B cell (primary cell): ENCODE measurements at regions not wholly inside any gene's neighbourhood (a gene's known extent, or its start where the extent isn't known, plus 50 kb on each side); places are given as distances from the start of the nearest gene placed in this dataset.

Experiments used
- ATAC-seq: fragments of 200-7000 bp; cut with Tn5 transposase; one replicate; pipeline ENCODE4 v1.10.0; 2021; ENCODE audit warnings: low read depth, mild to moderate bottlenecking, moderate number of reproducible peaks, moderate library complexity
- CTCF ChIA-PET: fragments of 350-600 bp; sonication (Branson Sonifier 250); formaldehyde crosslinking; loops from one replicate; lab custom pipeline; 2021; ENCODE audit warnings: antibody characterized with exemption, inconsistent platforms; lab: Charles Lee
- POLR2A ChIA-PET: fragments of 350-600 bp; sonication (Branson Sonifier 250); formaldehyde crosslinking; loops from one replicate; lab custom pipeline; 2021; ENCODE audit warnings: antibody characterized with exemption; lab: Charles Lee
- DNase-seq: peaks from one replicate; pipeline ENCODE4 v3.0.0; 2013
- H2AFZ ChIP-seq: 2 replicates; pipeline ENCODE4 v1.6.1; 2012; ENCODE audit warnings: mild to moderate bottlenecking, low read depth, low read length; ENCODE audit not compliant: insufficient read depth, poor library complexity, severe bottlenecking
- H3K27ac ChIP-seq, 2 donors: 1 replicate in 1 of 2; 2 replicates in 1 of 2; pipeline ENCODE4 v1.5.1; 2012 to 2013; ENCODE audit warnings: low read length in 2 of 2, mild to moderate bottlenecking in 2 of 2, moderate library complexity in 1 of 2
- H3K27me3 ChIP-seq, 4 experiments: fragments of 200-600 bp in 1 of 4; sonication (generic) in 1 of 4; replicated peaks in 1 of 4; 1 replicate in 2 of 4; 2 replicates in 2 of 4; pipeline versions ENCODE4 v1.6.1 to v1.7.0; 2013 to 2016; ENCODE audit warnings: low read length in 3 of 4, mild to moderate bottlenecking in 2 of 4, mixed read lengths in 1 of 4, moderate library complexity in 1 of 4; ENCODE audit not compliant: insufficient read depth in 4 of 4, control insufficient read depth in 3 of 4; ENCODE audit errors: control extremely low read depth in 1 of 4
- H3K36me3 ChIP-seq, 2 experiments: replicated peaks in 1 of 2; 1 replicate in 1 of 2; 2 replicates in 1 of 2; pipeline versions ENCODE4 v1.6.1 to v1.7.1; 2013; ENCODE audit warnings: low read length in 1 of 2; ENCODE audit not compliant: insufficient read depth in 2 of 2, control insufficient read depth in 1 of 2; ENCODE audit errors: control extremely low read depth in 1 of 2, extremely low read depth in 1 of 2
- H3K4me1 ChIP-seq, 2 donors: fragments of 200-600 bp in 1 of 2; sonication (generic) in 1 of 2; 1 replicate in 1 of 2; 2 replicates in 1 of 2; pipeline versions ENCODE4 v1.5.1 to v1.6.1; 2013 to 2017; ENCODE audit warnings: low read length in 2 of 2; ENCODE audit not compliant: control insufficient read depth in 2 of 2, insufficient read depth in 2 of 2
- H3K4me2 ChIP-seq: replicated peaks from 2 replicates; pipeline ENCODE3; 2012; ENCODE audit warnings: mild to moderate bottlenecking, low read depth, low read length; ENCODE audit not compliant: poor library complexity, severe bottlenecking
- H3K4me3 ChIP-seq, 5 experiments: fragments of 200-600 bp in 1 of 5; sonication (generic) in 1 of 5; 1 replicate in 3 of 5; 2 replicates in 2 of 5; pipeline versions ENCODE4 v1.5.1 to v1.7.0; 2011 to 2016; ENCODE audit warnings: low read length in 4 of 5, mild to moderate bottlenecking in 4 of 5, low read depth in 2 of 5, control low read depth in 1 of 5, moderate library complexity in 1 of 5; ENCODE audit not compliant: insufficient read depth in 1 of 5; ENCODE audit errors: control extremely low read depth in 1 of 5, extremely low read depth in 1 of 5
- H3K79me2 ChIP-seq: fragments of 200-600 bp; sonication (generic); one replicate; pipeline ENCODE4 v1.6.0; 2016; ENCODE audit warnings: low read length; ENCODE audit not compliant: control insufficient read depth, insufficient read depth
- H3K9ac ChIP-seq: fragments of 200-600 bp; sonication (generic); 2 replicates; pipeline ENCODE4 v1.6.1; 2017; ENCODE audit warnings: mild to moderate bottlenecking, low read length, moderate library complexity
- H3K9me3 ChIP-seq, 3 donors: one replicate each; pipeline versions ENCODE4 v1.6.1 to v1.7.1; 2013; ENCODE audit warnings: low read length in 2 of 3; ENCODE audit not compliant: control insufficient read depth in 2 of 3, insufficient read depth in 1 of 3; ENCODE audit errors: control extremely low read depth in 1 of 3
- H4K20me1 ChIP-seq: 2 replicates; pipeline ENCODE4 v1.6.0; 2012; ENCODE audit warnings: mild to moderate bottlenecking, low read length; ENCODE audit not compliant: insufficient read depth, control insufficient read depth, poor library complexity, severe bottlenecking
- H3K27ac Mint-ChIP-seq: one replicate; pipeline ENCODE4 v1.8.0; 2021; ENCODE audit warnings: mixed read lengths
- H3K27me3 Mint-ChIP-seq: one replicate; pipeline ENCODE4 v1.8.0; 2021; ENCODE audit warnings: mixed read lengths
- H3K4me1 Mint-ChIP-seq: one replicate; pipeline ENCODE4 v1.8.0; 2021; ENCODE audit warnings: mixed read lengths
- H3K4me3 Mint-ChIP-seq: one replicate; pipeline ENCODE4 v1.8.0; 2021; ENCODE audit warnings: mixed read lengths
- H3K9me3 Mint-ChIP-seq: one replicate; pipeline ENCODE4 v1.8.0; 2022; ENCODE audit warnings: mixed read lengths; ENCODE audit not compliant: insufficient read depth
- CTCF ChIP-seq: fragments of 200-600 bp; IDR thresholded peaks from one replicate; pipeline ENCODE4 v1.8.0; 2022; ENCODE audit warnings: antibody characterized with exemption, mild to moderate bottlenecking
- EZH2 ChIP-seq: IDR thresholded peaks from 2 replicates; pipeline ENCODE4 v1.6.1; 2012; ENCODE audit warnings: borderline replicate concordance, low read depth, mild to moderate bottlenecking, moderate library complexity, low read length; ENCODE audit not compliant: insufficient read depth, poor library complexity, severe bottlenecking
- WGBS: methylation state at CpG from one replicate; pipeline ENCODE4 v1.1.5; 2013; ENCODE audit warnings: missing lambda C conversion rate; ENCODE audit not compliant: insufficient coverage; 5-methylcytosine and 5-hydroxymethylcytosine counted together
- intact Hi-C: fragments of 100-400 bp; cut with micrococcal nuclease; formaldehyde crosslinking; loops from one replicate; pipeline ENCODE4 v1.10.0; 2022

GRCh38 chr3:30161375-30161774, 445.0 kb upstream of the TGFBR2 start:
- H3K27ac Mint-ChIP-seq: no peak overlapping the region
- CTCF ChIA-PET: no interaction called here

GRCh38 chr3:30162579-30162978, 443.8 kb upstream of the TGFBR2 start:
- TF ChIP-seq EZH2: no peak
- TF ChIP-seq CTCF: no peak
- no peak overlapping the region for H2AFZ ChIP-seq
- H3K36me3 ChIP-seq: no peaks in the 10 kb centered on the region
- no peak overlapping the region for H3K9ac ChIP-seq
- no peaks in the 10 kb centered on the region for H3K4me1 Mint-ChIP-seq
- H3K9me3 ChIP-seq: peaks cover 0 to 7% (median 0%) of the 10 kb centered on the region in 3 donors
- ATAC-seq (no peak), DNase-seq (no peak)
- H4K20me1 ChIP-seq: no peaks in the 10 kb centered on the region
- H3K27ac Mint-ChIP-seq: no peak overlapping the region
- H3K27ac ChIP-seq: no peak overlapping the region
- H3K27me3 Mint-ChIP-seq: no peaks in the 10 kb centered on the region
- 80% methylated on average over 1 of the region's 3 CpGs for WGBS
- H3K4me3 ChIP-seq: no peak overlapping the region
- H3K4me3 Mint-ChIP-seq: no peak overlapping the region
- H3K4me1 ChIP-seq: no peaks in the 10 kb centered on the region
- no peaks in the 10 kb centered on the region for H3K79me2 ChIP-seq
- H3K9me3 Mint-ChIP-seq: no peaks in the 10 kb centered on the region
- intact Hi-C loops: no loop called here
- POLR2A ChIA-PET: no interaction called here
- CTCF ChIA-PET: interaction anchor here (1.2 kb wide), 1 partner anchor 13 kb away, joined by 3 read pairs; no protein-coding TSS in a partner anchor
- H3K4me2 ChIP-seq: no peak overlapping the region
- H3K27me3 ChIP-seq: no peaks in the 10 kb centered on the region

More at GRCh38 chr3:30161375-30161774, 445.0 kb upstream of the TGFBR2 start:
- TF ChIP-seq EZH2 (no peak), CTCF (no peak)
- Mint-ChIP-seq H3K4me1 (no peaks in the 10 kb centered on the region), H3K9me3 (no peaks in the 10 kb centered on the region), H3K27me3 (no peaks in the 10 kb centered on the region), H3K4me3 (no peak overlapping the region)
- no peaks in the 10 kb centered on the region for H3K36me3 ChIP-seq
- peaks cover 0 to 7% (median 0%) of the 10 kb centered on the region in 3 donors for H3K9me3 ChIP-seq
- intact Hi-C loops: no loop called here
- H3K27ac ChIP-seq: no peak overlapping the region
- no peak overlapping the region for H3K9ac ChIP-seq
- H3K27me3 ChIP-seq: no peaks in the 10 kb centered on the region
- H3K4me3 ChIP-seq: no peak overlapping the region
- 58% methylated on average over 2 of the region's 6 CpGs for WGBS
- ATAC-seq (no peak), DNase-seq (no peak)
- no peaks in the 10 kb centered on the region for H4K20me1 ChIP-seq
- no peaks in the 10 kb centered on the region for H3K79me2 ChIP-seq
- H3K4me1 ChIP-seq: no peaks in the 10 kb centered on the region
- no peak overlapping the region for H3K4me2 ChIP-seq
- no peak overlapping the region for H2AFZ ChIP-seq
- POLR2A ChIA-PET: no interaction called here
